HepG2 (cell line): ENCODE measurements at regions not wholly inside any gene's neighbourhood (a gene's known extent, or its start where the extent isn't known, plus 50 kb on each side); places are given as distances from the start of the nearest gene placed in this dataset.
"Not testable (repeated sequence)": the region's sequence is repeated elsewhere in the genome, so short reads cannot be mapped to it uniquely, and the experiment has no call there.

ENCODE experiments used
- GABPB1 ChIP-seq: IDR thresholded peaks from 2 replicates; pipeline ENCODE4 v1.6.1; 2016; ENCODE audit warnings: mild to moderate bottlenecking, missing genetic modification reagents, moderate library complexity, missing compliant biosample characterization
- HMG20A ChIP-seq: IDR thresholded peaks from 2 replicates; pipeline ENCODE4 v1.6.1; 2016; ENCODE audit warnings: borderline replicate concordance
- NFYB ChIP-seq: sonication (generic); formaldehyde crosslinking; IDR thresholded peaks from 2 replicates; pipeline ENCODE4 v1.4.0; 2020; ENCODE audit warnings: missing genetic modification reagents
- NR2C2 ChIP-seq: sonication (generic); formaldehyde crosslinking; IDR thresholded peaks from 2 replicates; pipeline ENCODE4 v1.4.0; 2020; ENCODE audit warnings: missing genetic modification reagents, mild to moderate bottlenecking, moderate library complexity, borderline replicate concordance
- ZNF558 ChIP-seq: sonication (generic); formaldehyde crosslinking; IDR thresholded peaks from 2 replicates; pipeline ENCODE4 v1.9.0; 2022; ENCODE audit warnings: mild to moderate bottlenecking, missing genetic modification reagents, borderline replicate concordance

GRCh38 chr11:87784862-87785261 lies 390.4 kb downstream of the RAB38 start:
- TF ChIP-seq GABPB1 (CRISPR knock-in tag); NFYB (CRISPR knock-in tag); ZNF558; NR2C2 (CRISPR knock-in tag); HMG20A (CRISPR knock-in tag): not testable (repeated sequence)
